Ovary (tissue), 3 donors: ENCODE measurements at regions not wholly inside any gene's neighbourhood (a gene's known extent, or its start where the extent isn't known, plus 50 kb on each side); places are given as distances from the start of the nearest gene placed in this dataset.

Experiments
- CTCF ChIP-seq, 3 donors: fragments of 450-650 bp in 2 of 3; fragments of 200-600 bp in 1 of 3; IDR thresholded peaks; one replicate each; pipeline versions ENCODE4 v1.5.1 to v1.8.0; 2016 to 2022; ENCODE audit warnings: antibody characterized with exemption in 3 of 3, mild to moderate bottlenecking in 1 of 3
- EP300 ChIP-seq: sonication (generic); formaldehyde crosslinking; IDR thresholded peaks from one replicate; pipeline ENCODE4 v1.6.1; 2017; ENCODE audit warnings: antibody characterized with exemption
- POLR2A ChIP-seq: fragments of 450-650 bp; IDR thresholded peaks from one replicate; pipeline ENCODE4 v1.6.1; 2017; ENCODE audit warnings: antibody characterized with exemption, mild to moderate bottlenecking, moderate library complexity
- donor health status: DM: no; HTN: no; CAD: no.

- no peak for TF ChIP-seq CTCF (IDR thresholded peaks at IDR 0.05)
- no peak for TF ChIP-seq POLR2A
- no peak for TF ChIP-seq EP300
These were observed 242.5 kb downstream of the SEC23A start for GRCh38 chr14:38860530-38860929.
